OCI-LY7 (cell line): ENCODE measurements at regions not wholly inside any gene's neighbourhood (a gene's known extent, or its start where the extent isn't known, plus 50 kb on each side); places are given as distances from the start of the nearest gene placed in this dataset.

Source experiments
- EZH2phosphoT487 ChIP-seq: fragments of 200-600 bp; sonication (generic); IDR thresholded peaks from 2 replicates; pipeline ENCODE4 v1.6.1; 2018; ENCODE audit warnings: low read depth, borderline replicate concordance, mild to moderate bottlenecking, mixed run types, antibody characterized with exemption, low read length, moderate library complexity, mixed read lengths
- TF ChIP-seq, protein P1 (sequence below): fragments of 200-600 bp; sonication (generic); conservative IDR thresholded peaks from 2 replicates; pipeline ENCODE4 v1.5.1; 2014; ENCODE audit warnings: mild to moderate bottlenecking, antibody characterized with exemption, low read length, moderate library complexity, mixed read lengths

DNA sequence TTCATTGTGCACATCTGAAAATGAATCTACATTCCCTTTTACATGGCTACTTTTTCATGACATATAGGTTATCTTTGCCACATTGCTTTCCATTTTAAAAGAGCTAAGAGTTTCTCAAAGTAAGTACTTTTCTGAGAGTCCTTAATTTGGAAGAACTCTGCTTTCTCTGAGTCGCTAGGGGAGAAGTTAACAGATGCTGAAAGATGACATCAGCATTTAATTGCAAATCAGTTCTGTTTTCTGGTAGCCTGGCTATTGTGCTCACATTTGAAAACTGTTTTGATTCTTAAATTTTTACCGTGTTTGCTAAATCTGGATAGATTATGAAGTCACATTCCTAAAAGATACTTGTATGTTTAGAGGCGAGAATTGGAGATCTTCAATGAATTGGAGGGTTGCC, 107.7 kb upstream of the C1QTNF9B start:
- TF ChIP-seq, protein P1, sequence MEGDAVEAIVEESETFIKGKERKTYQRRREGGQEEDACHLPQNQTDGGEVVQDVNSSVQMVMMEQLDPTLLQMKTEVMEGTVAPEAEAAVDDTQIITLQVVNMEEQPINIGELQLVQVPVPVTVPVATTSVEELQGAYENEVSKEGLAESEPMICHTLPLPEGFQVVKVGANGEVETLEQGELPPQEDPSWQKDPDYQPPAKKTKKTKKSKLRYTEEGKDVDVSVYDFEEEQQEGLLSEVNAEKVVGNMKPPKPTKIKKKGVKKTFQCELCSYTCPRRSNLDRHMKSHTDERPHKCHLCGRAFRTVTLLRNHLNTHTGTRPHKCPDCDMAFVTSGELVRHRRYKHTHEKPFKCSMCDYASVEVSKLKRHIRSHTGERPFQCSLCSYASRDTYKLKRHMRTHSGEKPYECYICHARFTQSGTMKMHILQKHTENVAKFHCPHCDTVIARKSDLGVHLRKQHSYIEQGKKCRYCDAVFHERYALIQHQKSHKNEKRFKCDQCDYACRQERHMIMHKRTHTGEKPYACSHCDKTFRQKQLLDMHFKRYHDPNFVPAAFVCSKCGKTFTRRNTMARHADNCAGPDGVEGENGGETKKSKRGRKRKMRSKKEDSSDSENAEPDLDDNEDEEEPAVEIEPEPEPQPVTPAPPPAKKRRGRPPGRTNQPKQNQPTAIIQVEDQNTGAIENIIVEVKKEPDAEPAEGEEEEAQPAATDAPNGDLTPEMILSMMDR = no peak
- no peak for TF ChIP-seq EZH2phosphoT487
